Anterior cingulate cortex (tissue), 58 donors: ENCODE measurements at regions not wholly inside any gene's neighbourhood (a gene's known extent, or its start where the extent isn't known, plus 50 kb on each side); places are given as distances from the start of the nearest gene placed in this dataset.
A peak's percentile ranks its signal among the peaks of the same experiment; 100 is the strongest.
"Not testable (repeated sequence)": the region's sequence is repeated elsewhere in the genome, so short reads cannot be mapped to it uniquely, and the experiment has no call there.

Experiments
- DNase-seq, 58 donors: peaks; one replicate each; lab custom pipeline; 2025; lab: John Stamatoyannopoulos, UW

DNA sequence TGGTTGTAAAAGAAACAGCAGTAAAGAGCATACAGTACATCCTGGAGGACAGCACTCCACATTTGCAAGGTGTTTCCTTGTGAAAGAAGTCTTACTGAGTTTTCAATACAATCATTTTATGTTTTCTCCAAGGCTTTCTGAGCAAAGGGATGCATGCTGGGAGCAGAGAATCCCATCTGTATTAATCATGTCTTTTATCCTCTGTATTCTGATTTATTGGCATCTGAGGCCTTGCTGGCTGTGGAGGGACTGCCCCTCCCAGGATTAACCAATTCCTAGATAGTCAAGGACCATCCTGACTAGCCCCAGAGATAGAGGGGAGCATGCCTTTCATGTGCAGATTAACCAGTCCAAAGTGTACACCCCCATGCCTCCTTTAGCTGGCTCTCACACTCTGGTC is 476.3 kb downstream of the SIPA1L2 start:
- no peak for DNase-seq

DNA sequence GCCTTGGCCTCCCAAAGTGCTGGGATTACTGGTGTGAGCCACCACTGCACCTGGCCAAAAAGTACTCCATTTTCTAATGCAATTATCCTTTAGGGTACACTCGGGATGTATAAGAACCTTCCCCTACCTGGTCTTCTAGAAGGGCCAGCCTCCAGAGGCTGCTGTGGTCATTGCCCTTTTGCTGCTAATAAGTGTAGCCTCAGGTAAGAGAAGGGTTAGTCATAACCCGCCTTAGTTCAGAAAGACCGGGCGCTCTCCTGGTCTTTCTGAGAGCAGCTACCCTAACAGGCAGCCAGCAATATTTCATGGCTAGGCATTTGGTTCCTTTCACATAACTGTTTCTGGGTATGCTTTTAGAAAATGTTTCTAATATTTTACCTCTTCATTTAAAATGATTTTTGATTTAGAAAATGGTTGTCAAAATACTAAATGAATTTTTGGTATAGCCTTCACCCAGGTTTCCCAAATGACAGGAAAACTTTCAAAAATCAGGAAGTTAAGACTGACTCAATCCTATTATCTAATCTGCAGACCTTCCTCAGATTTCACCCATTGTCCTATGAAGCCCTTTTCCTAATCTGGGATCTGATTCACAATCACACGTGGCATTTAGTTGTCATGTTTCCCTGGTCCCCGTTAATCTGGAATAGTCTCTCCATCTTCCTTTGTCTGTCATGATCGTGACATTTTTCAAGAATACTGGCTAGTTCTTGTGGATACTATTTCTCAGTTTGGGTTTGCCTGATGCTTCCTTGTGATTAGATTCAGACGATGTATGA is 479.0 kb downstream of the SIPA1L2 start:
- no peak for DNase-seq

DNA sequence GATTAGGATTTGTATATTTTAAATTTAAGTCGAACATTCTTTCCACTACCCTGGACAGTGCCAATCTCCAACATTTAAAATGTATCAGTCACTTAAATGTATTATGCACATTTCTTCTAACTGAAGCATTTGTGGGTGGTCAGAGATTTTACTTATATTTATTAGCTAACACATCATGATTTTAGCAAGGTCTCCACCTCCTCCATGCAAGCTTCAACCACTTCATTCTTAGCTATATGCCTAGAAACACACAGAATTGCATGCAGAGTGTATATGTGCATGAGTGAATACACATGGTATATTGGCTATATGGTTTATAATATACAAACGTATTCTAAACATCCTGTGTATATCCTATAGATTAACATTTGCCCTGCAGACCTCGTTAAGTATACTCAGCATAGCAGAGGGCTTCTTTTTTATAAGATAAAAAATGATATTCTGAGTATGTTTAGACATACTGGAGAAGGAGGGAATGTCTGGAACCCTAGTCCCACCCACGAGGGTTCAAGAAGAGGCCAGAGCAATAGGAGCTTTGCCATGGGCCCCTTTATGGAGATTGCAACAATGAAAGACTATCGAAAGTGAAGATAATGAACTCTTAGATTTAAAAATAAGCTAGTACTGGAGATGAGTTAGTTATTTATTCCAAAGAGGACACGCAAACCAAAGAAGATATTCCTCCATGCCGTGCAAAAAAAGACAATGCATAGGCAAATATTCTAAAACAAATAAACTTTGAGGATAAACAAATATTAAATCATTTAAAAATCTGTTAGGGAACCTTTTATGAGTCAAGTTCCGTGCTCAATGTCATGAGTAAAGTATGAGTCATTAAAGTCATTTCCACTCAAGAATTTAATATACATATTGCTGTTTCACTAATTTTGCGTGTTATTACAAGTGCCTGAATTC is 480.4 kb downstream of the SIPA1L2 start:
- DNase-seq: no peak

DNA sequence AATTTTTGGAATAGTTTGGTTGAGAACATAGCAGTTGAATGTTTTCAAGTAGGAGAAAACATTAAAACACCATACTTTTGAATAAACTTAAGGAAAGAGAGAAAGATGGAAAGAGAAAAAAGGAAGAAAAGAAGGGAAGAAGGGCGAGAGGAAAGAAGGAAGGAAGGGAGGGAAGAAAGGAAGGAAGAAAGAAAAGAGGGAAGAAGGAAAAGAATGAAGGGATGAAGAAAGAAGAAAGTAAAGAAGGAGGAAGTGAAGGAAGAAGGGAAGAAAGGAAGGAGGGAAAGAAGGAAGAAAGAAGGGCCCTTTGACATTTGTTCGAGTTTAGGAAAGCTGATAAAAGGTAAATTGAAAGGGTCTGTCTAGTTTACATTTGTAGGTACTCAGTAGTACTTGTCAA is 482.7 kb downstream of the SIPA1L2 start:
- no peak for DNase-seq

DNA sequence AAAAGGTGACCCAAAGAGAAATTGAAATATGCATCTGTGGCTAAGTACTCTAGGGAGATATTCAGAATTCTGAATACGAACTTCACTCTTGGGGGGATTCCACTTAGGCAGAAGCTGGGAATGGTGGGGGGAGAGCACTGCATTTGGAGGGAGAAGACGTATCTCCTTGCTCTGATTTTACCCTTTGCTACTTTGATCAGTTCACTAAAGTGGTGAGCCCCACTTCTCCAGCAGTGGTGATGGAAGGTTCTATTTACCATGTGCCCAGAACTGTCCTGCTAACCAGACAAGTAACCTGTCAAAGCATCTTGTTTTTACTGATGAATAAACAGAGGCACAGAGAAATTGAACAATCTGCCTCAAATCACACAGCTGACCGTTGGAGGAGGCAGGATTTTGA is 483.4 kb downstream of the SIPA1L2 start:
- DNase-seq: no peak

DNA sequence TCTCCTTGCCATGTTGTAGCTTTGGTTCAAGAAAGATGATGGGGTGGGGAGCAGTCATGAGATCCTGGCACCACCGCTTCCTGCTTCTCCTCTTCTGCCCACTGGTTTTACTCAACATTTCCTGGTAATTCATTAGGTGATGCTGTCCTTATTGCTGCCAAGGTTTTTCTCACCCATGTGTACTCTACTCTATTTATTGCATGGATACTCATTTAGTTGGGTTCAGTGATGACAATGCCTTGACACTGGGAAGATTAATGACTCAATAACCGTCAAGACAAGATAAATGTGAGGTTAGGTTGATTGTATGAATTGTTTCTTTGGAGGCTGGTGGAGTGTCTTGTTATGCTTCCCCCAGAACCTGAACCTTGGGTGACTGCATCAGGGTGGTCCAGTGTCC is 484.2 kb downstream of the SIPA1L2 start:
- no peak for DNase-seq

DNA sequence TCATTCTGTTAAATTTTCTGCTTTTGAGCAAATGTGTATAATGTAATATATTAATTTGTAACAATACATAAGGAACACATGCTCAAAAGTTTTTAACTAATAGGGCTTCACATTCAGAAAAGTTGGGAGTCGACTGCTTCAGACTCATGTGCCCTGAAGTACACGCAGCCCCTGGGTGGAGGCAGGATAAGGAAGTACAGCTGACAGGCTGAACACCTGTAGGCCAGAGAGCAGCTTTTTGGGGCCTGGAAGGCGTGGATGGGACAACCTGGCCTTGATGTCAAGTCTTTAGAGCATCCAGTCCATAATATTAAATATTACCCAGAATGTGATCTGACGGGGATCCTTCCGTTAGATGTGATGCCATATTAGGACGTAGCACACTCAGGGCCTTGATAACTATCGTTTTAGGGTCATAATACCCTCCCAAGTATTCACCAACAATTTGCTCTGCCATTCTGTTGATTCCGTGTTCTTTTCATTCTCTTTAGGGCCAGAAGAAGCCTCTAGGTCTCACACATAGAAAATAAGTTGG is 485.2 kb downstream of the SIPA1L2 start:
- no peak for DNase-seq

DNA sequence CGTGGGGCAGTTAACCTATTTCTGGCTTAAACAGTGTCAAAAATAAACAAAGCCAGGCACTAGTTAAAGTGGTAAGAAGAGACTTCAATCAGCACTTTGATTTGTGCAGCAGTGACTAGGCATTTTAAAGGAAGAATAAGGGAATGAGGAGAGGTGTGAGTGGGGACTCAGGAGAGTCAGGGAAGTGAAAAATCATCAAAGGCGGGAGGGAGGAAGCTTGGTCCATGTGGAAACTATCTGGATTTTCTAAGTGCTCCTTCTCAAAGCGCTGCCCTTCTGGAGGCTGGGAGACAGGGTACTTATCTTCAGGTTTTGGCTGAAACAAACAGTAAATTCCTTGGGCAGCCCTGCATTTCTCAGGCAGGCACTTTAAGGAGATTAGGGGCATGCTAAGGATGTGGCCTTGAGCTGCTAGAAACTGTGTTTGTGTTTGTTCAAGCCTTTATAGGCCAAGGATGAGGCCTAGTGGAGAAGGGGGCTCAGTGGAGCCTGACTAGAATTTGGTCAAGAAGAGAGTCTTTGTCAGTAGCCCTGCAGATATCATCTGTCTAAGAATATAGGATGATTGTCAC is 486.5 kb downstream of the SIPA1L2 start:
- no peak for DNase-seq

DNA sequence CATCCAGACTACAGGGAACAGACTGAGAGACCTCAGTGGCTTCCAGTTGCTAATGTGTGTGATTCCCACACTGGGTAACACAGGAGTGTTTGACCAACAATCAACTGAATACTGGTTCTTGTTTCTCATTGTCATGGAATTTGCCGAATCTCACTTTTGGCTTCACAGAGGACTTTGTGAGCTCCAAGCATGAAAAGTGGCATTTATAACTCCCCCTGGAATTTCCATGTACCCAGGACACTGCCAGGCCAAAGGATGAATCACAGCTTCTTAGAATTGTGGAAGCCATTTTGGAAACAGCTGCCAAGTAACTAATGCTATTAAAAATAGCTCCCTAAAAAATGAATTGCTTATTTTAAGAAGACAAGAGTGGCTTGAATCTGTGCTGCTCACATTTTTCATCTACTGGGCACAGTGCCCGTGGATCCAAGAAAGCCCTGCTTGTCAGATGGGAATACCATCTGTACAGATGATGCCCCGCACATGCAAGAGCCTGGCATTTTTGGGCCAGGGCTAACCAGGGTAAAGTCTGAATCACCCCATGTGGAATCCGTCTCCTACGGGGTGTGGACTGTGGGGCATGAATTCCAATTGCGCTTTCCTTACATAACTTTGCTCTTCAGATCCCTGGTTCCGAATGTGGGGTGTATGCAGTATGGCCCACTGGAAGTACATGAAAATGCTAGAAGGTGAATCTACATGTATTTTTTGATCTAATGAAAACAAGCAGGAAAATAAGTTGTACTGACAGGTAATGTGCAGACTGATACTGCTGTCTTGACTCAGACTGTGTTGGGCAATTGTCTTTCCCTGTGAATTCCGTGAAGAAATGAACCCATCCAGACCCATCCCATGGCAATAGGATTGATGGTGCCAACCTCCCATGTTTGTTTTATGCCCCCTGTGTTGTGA is 487.3 kb downstream of the SIPA1L2 start:
- DNase-seq: peak in 47 of 58 donors; percentile 1 to 67 (median 26)

DNA sequence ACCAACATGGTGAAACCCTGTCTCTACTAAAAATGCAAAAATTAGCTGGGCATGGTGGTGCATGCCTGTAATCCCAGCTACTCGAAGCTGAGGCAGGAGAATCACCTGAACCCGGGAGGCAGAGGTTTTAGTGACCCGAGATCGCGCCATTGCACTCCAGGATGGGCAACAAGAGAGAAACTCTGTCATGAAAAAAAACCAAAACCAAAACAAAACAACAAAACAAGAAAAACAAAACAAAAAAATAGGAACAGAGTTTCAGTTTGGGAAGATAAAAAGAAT is 488.8 kb downstream of the SIPA1L2 start:
- DNase-seq: not testable (repeated sequence)

DNA sequence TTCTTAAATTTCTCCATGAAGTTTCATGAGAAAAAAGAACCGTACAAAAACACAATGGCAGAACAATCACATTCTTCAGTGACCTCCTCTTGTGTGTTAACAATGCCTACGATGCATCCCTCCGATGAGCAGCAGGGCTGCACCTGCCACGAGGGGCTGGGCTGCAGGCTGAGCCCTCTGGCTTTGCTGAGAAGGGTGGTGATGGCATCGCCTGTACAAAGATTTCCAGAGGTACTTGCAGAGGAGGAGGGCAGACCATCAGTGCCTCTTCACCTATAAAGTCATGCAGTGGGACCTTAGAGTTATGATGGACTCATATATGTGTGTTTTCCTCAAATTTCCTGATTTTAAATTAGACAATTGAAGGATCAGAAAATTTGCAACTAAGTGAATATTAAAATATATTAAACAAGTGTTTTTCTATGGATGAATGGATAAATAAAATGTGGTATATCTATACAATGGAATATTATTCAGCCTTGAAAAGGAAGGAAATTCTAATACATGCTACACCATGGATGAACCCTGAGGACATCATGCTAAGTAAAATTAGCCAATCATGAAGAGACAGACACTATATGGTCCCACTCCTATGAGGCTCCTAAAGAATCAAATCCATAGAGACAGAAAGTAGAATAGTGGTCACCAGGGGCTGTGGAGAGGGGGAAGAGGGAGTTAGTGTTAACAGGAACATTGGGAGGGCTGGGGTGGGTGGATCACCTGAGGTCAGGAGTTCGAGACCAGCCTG is 489.3 kb downstream of the SIPA1L2 start:
- DNase-seq: no peak

DNA sequence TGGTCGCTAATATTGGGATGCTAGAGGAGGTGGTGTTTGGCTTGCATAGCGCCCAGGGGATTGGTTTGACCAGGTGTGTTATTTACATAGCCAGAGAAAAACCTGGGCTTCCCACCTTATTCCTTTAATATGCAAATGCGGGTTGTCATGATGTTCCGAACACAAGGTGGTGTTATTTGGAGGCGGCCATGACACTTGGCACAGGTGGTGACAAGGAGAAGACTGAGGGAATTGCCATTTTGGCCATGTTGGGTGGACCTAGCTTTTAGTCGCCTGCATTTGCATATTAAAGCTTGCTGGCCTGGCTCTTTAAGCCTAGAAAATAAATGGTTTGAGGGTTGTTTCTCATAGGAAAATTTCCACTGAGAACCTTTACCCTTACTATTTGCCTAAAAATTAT is 490.5 kb downstream of the SIPA1L2 start:
- no peak for DNase-seq

DNA sequence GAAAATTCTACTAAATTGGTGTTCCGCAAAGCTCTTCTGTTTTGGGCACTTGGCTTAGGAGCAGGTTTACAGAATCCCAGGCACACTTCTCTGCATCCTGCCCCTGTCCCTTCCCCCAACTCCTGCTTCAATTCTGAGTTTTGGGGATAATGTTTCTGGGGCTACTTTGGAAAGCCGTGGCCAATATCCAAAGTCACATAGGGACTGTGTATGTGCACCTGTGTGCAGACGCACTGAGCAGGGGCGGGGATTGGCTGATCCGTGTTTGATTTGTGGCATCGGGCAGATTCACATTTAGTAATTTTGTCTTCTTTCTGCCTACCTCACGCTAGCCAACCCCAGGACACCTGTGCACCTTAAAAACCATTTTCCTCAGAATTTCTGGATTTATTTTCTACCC is 491.9 kb downstream of the SIPA1L2 start:
- no peak for DNase-seq

DNA sequence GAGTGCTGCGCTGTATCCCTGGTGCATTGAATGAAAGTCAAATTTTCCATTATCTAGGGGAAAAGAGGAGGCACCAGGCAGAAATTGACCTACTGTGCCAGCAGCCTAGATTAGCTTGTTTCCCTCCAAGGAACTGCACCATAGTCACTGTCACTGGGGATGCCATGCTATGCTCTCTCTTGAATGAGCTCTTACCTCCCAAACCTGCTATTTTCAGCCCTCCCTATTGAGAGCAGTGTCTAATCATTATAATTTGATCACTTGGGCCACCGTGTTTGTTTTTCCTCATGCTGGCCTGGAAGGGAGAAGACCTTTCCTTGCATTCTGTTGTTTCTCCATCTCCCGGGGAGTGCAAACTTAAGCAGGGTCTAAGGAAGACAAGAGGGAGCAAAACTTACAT is 492.9 kb downstream of the SIPA1L2 start:
- no peak for DNase-seq

DNA sequence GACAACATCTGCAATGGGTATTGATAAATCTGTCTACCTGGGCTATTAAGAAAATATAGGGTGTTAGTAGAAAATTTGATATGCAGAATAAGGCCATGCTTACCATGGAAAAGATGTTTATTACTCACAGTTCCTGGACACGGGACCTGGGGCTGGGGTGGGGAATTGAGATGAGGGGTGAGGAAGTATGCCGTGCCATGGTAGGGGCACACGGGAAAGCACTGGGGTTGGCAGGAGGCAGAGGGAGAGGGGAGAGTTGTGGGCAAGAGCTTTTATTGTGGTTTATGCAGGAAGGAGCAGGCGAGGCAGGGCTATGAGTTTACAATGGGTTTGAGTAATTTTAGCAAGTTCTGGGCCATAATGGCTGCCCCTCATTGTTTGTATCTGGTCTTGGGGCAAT is 493.8 kb downstream of the SIPA1L2 start:
- no peak for DNase-seq

DNA sequence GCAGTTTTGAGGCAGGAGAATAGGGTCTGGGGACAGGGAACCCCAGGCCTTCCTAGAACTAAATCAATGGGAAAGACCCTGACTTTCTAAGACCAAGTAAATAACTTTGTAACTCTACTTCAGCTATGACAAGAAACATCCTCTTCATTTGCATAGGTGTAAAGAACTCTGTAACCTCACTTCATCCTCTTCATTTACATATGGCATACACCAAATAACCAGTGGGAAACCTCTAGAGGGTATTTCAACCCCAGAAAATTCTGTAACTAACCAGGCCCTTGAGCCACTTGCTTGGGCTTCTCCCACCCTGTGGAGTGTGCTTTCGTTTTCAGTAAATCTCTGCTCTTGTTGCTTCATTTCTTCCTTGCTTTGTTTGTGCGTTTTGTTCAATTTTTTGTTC is 495.6 kb downstream of the SIPA1L2 start:
- no peak for DNase-seq

DNA sequence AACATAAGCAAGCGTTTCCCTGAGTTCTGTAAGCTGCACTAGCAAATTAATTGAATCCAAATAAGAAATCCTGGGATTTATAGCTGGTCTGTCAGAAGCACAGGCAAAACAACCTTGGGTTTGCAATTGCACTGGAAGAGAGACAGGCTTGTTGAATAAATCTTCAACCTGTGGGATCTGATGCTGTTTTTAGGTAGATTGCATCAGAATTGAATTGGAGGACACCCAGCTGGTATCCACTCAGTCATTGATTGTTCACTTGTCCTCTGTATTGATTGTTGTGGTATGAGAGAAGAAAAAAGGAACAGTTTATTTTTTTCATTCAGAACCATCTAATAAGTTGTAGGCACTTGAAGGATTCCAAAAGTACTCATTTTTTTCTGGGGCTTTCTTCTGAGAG is 497.4 kb downstream of the SIPA1L2 start:
- no peak for DNase-seq

DNA sequence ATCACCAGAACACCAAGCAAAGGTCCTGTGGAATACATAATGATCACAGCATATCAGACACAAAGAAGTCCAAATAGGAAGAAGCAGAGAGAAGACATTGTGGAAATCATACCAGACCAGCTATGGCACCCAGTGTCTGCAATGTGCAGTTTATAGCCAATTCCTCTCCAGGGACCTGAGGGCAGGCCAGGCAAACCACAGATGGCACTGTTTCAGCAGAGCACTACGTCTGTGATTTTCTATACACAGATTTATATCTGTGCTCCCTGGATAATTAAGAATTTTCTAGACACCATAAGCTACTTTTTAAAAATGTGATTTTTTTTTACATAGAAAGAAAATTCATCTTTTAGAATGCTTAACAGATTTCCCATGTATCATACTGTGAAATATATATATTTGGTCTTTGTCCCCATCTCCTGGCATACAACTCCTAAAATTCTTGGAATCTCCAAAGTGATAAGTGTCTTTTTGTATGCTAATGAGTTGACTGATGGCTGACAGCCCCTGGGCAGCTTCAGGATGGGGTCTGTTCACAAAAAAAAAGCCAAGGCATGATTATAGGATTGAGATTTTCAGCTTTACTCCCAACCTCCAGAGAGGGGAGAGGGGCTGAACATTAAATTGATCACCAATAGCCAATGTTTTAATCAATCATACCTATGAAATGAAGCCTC is 498.1 kb downstream of the SIPA1L2 start:
- no peak for DNase-seq
